Pancreas (tissue), 10 donors: ENCODE measurements at regions not wholly inside any gene's neighbourhood (a gene's known extent, or its start where the extent isn't known, plus 50 kb on each side); places are given as distances from the start of the nearest gene placed in this dataset.

Experiments used
- ATAC-seq, 4 donors: fragments of 200-7000 bp; cut with Tn5 transposase; one replicate each; pipeline versions ENCODE4 v1.8.0 to v1.9.1; 2020; ENCODE audit warnings: mild to moderate bottlenecking in 4 of 4, moderate library complexity in 4 of 4
- DNase-seq, 6 donors: peaks; one replicate each; pipeline ENCODE4 v3.0.0-alpha.2; 2020
- FAIRE-seq: peaks from 2 replicates; lab custom pipeline; 2012; peaks lifted over from hg19 to GRCh38; lab: Jason Lieb, UNC
- H3K27ac ChIP-seq, 4 donors: fragments of 200-600 bp; sonication (generic); 1 replicate in 3 of 4; 2 replicates in 1 of 4; pipeline versions ENCODE4 v1.5.0 to v1.8.0; 2020
- H3K27me3 ChIP-seq, 4 donors: fragments of 200-600 bp; one replicate each; pipeline ENCODE4 v1.8.0; 2021
- H3K36me3 ChIP-seq, 3 donors: fragments of 200-600 bp; sonication (generic) in 1 of 3; one replicate each; pipeline versions ENCODE4 v1.5.0 to v1.8.0; 2020 to 2021
- H3K4me1 ChIP-seq, 3 donors: fragments of 200-600 bp; one replicate each; pipeline ENCODE4 v1.8.0; 2021
- H3K4me3 ChIP-seq, 4 donors: fragments of 200-600 bp; sonication (generic) in 2 of 4; one replicate each; pipeline versions ENCODE4 v1.5.0 to v1.8.0; 2020 to 2021
- H3K9me3 ChIP-seq, 4 donors: fragments of 200-600 bp; one replicate each; pipeline ENCODE4 v1.8.0; 2021
- WGBS, 2 donors: extraction: QIAGEN DNeasy Blood & Tissue Kit; methylation state at CpG; one replicate each; pipeline ENCODE4 v1.1.7; 2013; 5-methylcytosine and 5-hydroxymethylcytosine counted together
- intact Hi-C, 3 donors: fragments of 100-400 bp; cut with DNase I; formaldehyde crosslinking; loops; one replicate each; pipeline versions ENCODE4 v1.11.1 to v1.14.2; 2022
- TF ChIP-seq, protein P1 (sequence below), 4 donors: fragments of 200-600 bp; sonication (generic) in 3 of 4; IDR thresholded peaks; one replicate each; pipeline versions ENCODE4 v1.5.0 to v1.8.0; 2021; ENCODE audit warnings: antibody characterized with exemption in 4 of 4
- donor health status: healthy with polysubstance abuse.
- donor health status: DM: no; HTN: no; CAD: no; lungs with moderate emphysema.
- donor health status: DM: no; HTN: no; CAD: no.
- donor health status: control.
- donor health status: control.
- donor health status: Bipolar disorder and iron deficiency.
- donor health status: DM: yes; HTN: yes; CAD: no.
- donor health status: DM: no; HTN: no; CAD: no.
- donor health status: DM: no; HTN: no; CAD: no.
- donor health status: DM: yes; HTN: yes; CAD: no.

DNA sequence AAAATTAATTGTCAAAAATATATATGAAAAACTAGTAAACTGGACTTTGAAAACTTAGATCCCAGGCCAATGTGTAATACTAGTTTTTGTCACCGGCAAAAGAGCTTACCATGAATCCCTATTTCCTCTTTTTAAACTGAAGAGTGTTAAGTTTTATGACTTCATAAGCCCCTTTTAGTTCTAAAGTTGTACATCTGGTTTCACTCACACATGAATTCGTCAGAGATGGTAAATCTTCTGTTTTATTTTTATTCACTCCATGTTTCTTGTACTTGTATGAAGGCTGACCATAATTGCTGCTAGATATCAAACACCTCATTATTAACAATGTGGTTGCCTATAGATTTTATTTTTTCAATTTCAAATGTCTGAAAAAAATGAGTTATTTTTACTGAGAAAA is 827.9 kb downstream of the PCDH7 start:
- Histone ChIP-seq H3K36me3 (no peaks in the 10 kb centered on the region), H3K4me3 (no peak overlapping the region), H3K4me1 (no peaks in the 10 kb centered on the region), H3K27ac (no peak overlapping the region), H3K9me3 (no peaks in the 10 kb centered on the region), H3K27me3 (no peaks in the 10 kb centered on the region)
- no peak for DNase-seq
- no peak for FAIRE-seq
- no peak for ATAC-seq
- TF ChIP-seq, protein P1, sequence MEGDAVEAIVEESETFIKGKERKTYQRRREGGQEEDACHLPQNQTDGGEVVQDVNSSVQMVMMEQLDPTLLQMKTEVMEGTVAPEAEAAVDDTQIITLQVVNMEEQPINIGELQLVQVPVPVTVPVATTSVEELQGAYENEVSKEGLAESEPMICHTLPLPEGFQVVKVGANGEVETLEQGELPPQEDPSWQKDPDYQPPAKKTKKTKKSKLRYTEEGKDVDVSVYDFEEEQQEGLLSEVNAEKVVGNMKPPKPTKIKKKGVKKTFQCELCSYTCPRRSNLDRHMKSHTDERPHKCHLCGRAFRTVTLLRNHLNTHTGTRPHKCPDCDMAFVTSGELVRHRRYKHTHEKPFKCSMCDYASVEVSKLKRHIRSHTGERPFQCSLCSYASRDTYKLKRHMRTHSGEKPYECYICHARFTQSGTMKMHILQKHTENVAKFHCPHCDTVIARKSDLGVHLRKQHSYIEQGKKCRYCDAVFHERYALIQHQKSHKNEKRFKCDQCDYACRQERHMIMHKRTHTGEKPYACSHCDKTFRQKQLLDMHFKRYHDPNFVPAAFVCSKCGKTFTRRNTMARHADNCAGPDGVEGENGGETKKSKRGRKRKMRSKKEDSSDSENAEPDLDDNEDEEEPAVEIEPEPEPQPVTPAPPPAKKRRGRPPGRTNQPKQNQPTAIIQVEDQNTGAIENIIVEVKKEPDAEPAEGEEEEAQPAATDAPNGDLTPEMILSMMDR (IDR thresholded peaks at IDR 0.05) = no peak
- intact Hi-C loops = no loop called here
- WGBS, 2 donors = 54 to 60% methylated on average over 2 of the region's 2 CpGs

DNA sequence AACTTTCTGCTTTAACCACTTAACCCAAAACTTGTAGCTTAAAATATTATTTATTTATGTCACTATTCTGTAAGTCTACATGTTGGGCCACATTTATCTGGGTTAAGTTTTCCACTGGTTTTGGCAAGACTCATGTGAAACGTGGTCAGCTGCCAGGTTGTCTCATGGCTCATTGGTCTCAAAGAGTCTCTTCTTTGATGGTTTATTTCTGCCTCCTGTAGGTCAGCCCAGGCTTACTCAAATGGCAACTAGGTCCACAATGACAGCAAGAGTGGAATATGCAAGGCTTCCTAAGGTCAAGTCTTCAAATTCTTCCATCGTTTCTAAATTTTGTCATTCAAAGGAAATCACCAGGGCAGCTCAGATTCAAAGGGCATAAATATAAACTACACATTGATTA is 828.7 kb downstream of the PCDH7 start:
- H3K27me3 ChIP-seq = no peaks in the 10 kb centered on the region
- H3K4me1 ChIP-seq = no peaks in the 10 kb centered on the region
- H3K4me3 ChIP-seq = no peak overlapping the region
- TF ChIP-seq, protein P1 (IDR thresholded peaks at IDR 0.05) = no peak
- no peaks in the 10 kb centered on the region for H3K36me3 ChIP-seq
- no peak for DNase-seq
- no peak for FAIRE-seq
- ATAC-seq = no peak
- intact Hi-C loops = no loop called here
- WGBS, 2 donors = 34 to 47% methylated on average over 2 of the region's 2 CpGs
- no peaks in the 10 kb centered on the region for H3K9me3 ChIP-seq
- no peak overlapping the region for H3K27ac ChIP-seq

DNA sequence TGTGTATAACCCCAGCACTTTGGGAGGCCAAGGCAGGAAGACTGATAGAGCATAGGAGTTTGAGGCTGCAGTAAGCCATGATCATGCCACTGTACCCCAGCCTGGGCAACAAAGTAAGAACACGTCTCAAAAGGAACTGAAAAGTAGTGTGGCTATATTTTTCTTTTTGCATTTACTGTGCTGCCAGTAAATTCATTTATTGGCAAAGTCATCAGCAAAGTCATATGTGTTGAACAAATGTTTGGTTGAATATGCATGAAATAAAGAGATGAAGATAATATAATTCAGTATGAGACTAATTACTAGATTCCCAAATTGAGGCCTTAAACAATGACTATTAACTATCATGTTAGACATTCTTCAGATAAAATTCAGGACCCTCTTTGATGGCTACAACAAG is 829.1 kb downstream of the PCDH7 start:
- 69 to 83% methylated on average over 1 of the region's 1 CpG for WGBS, 2 donors
- TF ChIP-seq, protein P1 (IDR thresholded peaks at IDR 0.05) = no peak
- FAIRE-seq = no peak

DNA sequence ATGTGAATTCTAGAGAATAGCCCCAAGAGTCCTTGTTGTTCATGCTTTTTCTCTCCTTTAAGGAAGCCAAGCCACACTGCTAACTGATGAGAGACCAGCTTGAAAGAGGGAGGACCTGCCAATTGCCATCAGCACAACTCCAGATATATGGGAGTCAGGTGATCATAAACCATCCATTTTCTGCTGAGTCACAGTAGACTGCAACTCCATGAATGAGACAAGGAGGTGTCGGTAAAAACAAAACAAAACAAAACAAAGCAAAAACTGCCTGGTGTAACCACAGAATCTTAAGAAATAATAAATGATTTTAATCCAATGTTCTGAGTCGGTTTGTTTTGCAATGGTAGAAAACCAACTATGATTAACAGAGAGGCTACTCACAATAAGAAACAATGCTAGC is 837.3 kb downstream of the PCDH7 start:
- FAIRE-seq = no peak
- intact Hi-C loops = no loop called here

More for the DNA sequence above, 829.1 kb downstream of the PCDH7 start:
- no peaks in the 10 kb centered on the region for H3K36me3 ChIP-seq
- H3K27ac ChIP-seq = no peak overlapping the region
- ATAC-seq (no peak), DNase-seq (no peak)
- no peaks in the 10 kb centered on the region for H3K27me3 ChIP-seq
- no peak overlapping the region for H3K4me3 ChIP-seq
- H3K4me1 ChIP-seq = no peaks in the 10 kb centered on the region
- intact Hi-C loops = no loop called here
- no peaks in the 10 kb centered on the region for H3K9me3 ChIP-seq

DNA sequence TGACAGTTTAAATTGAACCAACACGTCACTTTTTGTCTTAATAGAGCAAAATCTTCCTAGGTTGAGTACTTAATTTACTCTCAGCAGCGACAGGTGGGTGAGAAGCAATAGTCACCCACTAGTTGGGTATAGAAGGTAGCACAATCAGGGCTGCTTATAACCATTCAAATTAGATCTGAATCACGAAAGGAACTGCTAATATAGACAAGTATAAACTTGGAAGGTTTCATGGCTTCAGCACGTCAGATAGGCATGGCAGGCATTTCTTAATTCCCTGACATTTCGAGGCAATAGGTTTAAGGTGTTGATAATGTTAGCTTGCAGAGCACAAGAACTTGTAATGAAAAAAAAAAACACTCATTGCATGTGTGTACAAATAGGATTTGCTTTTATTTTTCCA is 853.4 kb downstream of the PCDH7 start:
- Histone ChIP-seq H3K4me3 (no peak overlapping the region), H3K27me3 (no peaks in the 10 kb centered on the region), H3K36me3 (no peaks in the 10 kb centered on the region), H3K9me3 (no peaks in the 10 kb centered on the region), H3K4me1 (no peaks in the 10 kb centered on the region), H3K27ac (no peak overlapping the region)
- intact Hi-C loops = no loop called here
- FAIRE-seq (no peak), ATAC-seq (no peak), DNase-seq (no peak)
- WGBS, 2 donors = 53 to 62% methylated on average over 5 of the region's 5 CpGs
- TF ChIP-seq, protein P1 (IDR thresholded peaks at IDR 0.05) = no peak

More for the DNA sequence above, 837.3 kb downstream of the PCDH7 start:
- no peaks in the 10 kb centered on the region for H3K36me3 ChIP-seq
- WGBS, 2 donors = 54 to 83% methylated on average over 2 of the region's 2 CpGs
- no peaks in the 10 kb centered on the region for H3K9me3 ChIP-seq
- ATAC-seq = no peak
- no peak overlapping the region for H3K4me3 ChIP-seq
- TF ChIP-seq, protein P1 (IDR thresholded peaks at IDR 0.05) = no peak
- H3K4me1 ChIP-seq = no peaks in the 10 kb centered on the region
- H3K27ac ChIP-seq = no peak overlapping the region
- DNase-seq = no peak
- H3K27me3 ChIP-seq = no peaks in the 10 kb centered on the region
